HCT116 (cell line): ENCODE measurements at regions not wholly inside any gene's neighbourhood (a gene's known extent, or its start where the extent isn't known, plus 50 kb on each side); places are given as distances from the start of the nearest gene placed in this dataset.

Experiments used
- ATAC-seq: fragments of 200-7000 bp; cut with Tn5 transposase; 2 replicates; pipeline ENCODE4 v1.9.1; 2020; ENCODE audit warnings: mild to moderate bottlenecking, moderate library complexity
- BruUV-seq: library from RNA; stranded (reverse); fragments of 400-500 nt; replicated peaks from 2 replicates; lab custom pipeline; 2021; lab: Mats Ljungman, UMichigan
- CTCF ChIA-PET: fragments of 300-600 bp; sonication (Branson Sonifier 250); formaldehyde crosslinking; loops from one replicate; lab custom pipeline; 2021; ENCODE audit warnings: antibody characterized with exemption; lab: Charles Lee
- POLR2A ChIA-PET: fragments of 300-600, 350-600 bp; sonication (Branson Sonifier 250); formaldehyde crosslinking; loops from one replicate; lab custom pipeline; 2021; ENCODE audit warnings: antibody characterized with exemption; lab: Charles Lee
- RAD21 ChIA-PET, 2 experiments: fragments of 300-600 bp; sonication (Branson Sonifier 250); formaldehyde crosslinking; loops; one replicate each; lab custom pipeline; 2023; ENCODE audit warnings: low total read pairs in 2 of 2; ENCODE audit not compliant: uncharacterized antibody in 2 of 2, unreplicated experiment in 2 of 2, low non-redundant PET in 1 of 2; lab: Charles Lee
- DNase-seq: peaks from one replicate; pipeline ENCODE4 v3.0.0-alpha.2; 2010; ENCODE audit warnings: low read depth, low spot score
- H2AFZ ChIP-seq: fragments of 200-600 bp; shearing (Covaris generic), sonication (generic); 2 replicates; pipeline ENCODE4 v1.6.1; 2017; ENCODE audit warnings: low read depth, mixed run types, mixed read lengths, antibody characterized with exemption, low read length; ENCODE audit not compliant: poor library complexity, severe bottlenecking
- H3K27ac ChIP-seq: 2 replicates; pipeline ENCODE4 v1.5.1; 2012; ENCODE audit warnings: low read depth, low read length
- H3K27me3 ChIP-seq: fragments of 200-600 bp; sonication (generic); 2 replicates; pipeline ENCODE4 v1.6.1; 2016; ENCODE audit warnings: mixed run types, low read length, mixed read lengths; ENCODE audit not compliant: insufficient read depth
- H3K36me3 ChIP-seq, 2 experiments: fragments of 200-500 bp in 1 of 2; fragments of 200-600 bp in 1 of 2; sonication (Bioruptor generic) in 1 of 2; sonication (generic) in 1 of 2; 2 replicates each; pipeline versions ENCODE4 v1.5.1 to v1.6.1; 2014 to 2016; ENCODE audit warnings: low read length in 2 of 2, inconsistent platforms in 1 of 2, mixed read lengths in 1 of 2, mixed run types in 1 of 2; ENCODE audit not compliant: insufficient read depth in 2 of 2, control insufficient read depth in 1 of 2
- H3K4me1 ChIP-seq, 2 experiments: fragments of 200-600 bp in 1 of 2; sonication (generic) in 1 of 2; 2 replicates each; pipeline versions ENCODE4 v1.5.1 to v1.6.1; 2012 to 2017; ENCODE audit warnings: low read length in 2 of 2, inconsistent platforms in 1 of 2, mild to moderate bottlenecking in 1 of 2, mixed read lengths in 1 of 2, mixed run types in 1 of 2, moderate library complexity in 1 of 2; ENCODE audit not compliant: insufficient read depth in 2 of 2, control insufficient read depth in 1 of 2
- H3K4me2 ChIP-seq: fragments of 200-600 bp; sonication (generic); 2 replicates; pipeline ENCODE4 v1.6.1; 2017; ENCODE audit warnings: mixed run types, low read length, mixed read lengths
- H3K4me3 ChIP-seq, 2 experiments: fragments of 200-600 bp in 1 of 2; sonication (generic) in 1 of 2; replicated peaks in 1 of 2; 2 replicates each; pipeline ENCODE4 v1.5.1; 2011 to 2016; ENCODE audit warnings: low read length in 2 of 2, control low read depth in 1 of 2, low read depth in 1 of 2, mild to moderate bottlenecking in 1 of 2, mixed read lengths in 1 of 2, mixed run types in 1 of 2
- H3K79me2 ChIP-seq: fragments of 200-600 bp; sonication (generic); 2 replicates; pipeline ENCODE4 v1.6.1; 2017; ENCODE audit warnings: mild to moderate bottlenecking, mixed run types, low read length, moderate library complexity, mixed read lengths; ENCODE audit not compliant: insufficient read depth
- H3K9ac ChIP-seq: fragments of 200-600 bp; sonication (generic); 2 replicates; pipeline ENCODE4 v1.6.1; 2016; ENCODE audit warnings: low read length, mixed read lengths
- H3K9me2 ChIP-seq: fragments of 200-600 bp; sonication (generic), shearing (Covaris generic); 2 replicates; pipeline ENCODE4 v1.6.1; 2017; ENCODE audit warnings: mixed run types, mild to moderate bottlenecking, moderate library complexity; ENCODE audit not compliant: insufficient read depth
- H3K9me3 ChIP-seq, 2 experiments: fragments of 200-500 bp in 1 of 2; fragments of 200-600 bp in 1 of 2; sonication (Bioruptor generic) in 1 of 2; sonication (generic) in 1 of 2; 2 replicates each; pipeline ENCODE4 v1.6.1; 2014 to 2017; ENCODE audit warnings: low read length in 2 of 2, mixed read lengths in 2 of 2, inconsistent platforms in 1 of 2, low read depth in 1 of 2, mild to moderate bottlenecking in 1 of 2, mixed run types in 1 of 2, moderate library complexity in 1 of 2; ENCODE audit not compliant: control insufficient read depth in 1 of 2, insufficient read depth in 1 of 2
- H4K20me1 ChIP-seq: fragments of 200-600 bp; sonication (generic), shearing (Covaris generic); 2 replicates; pipeline ENCODE4 v1.6.1; 2017; ENCODE audit warnings: mixed run types, mild to moderate bottlenecking, moderate library complexity; ENCODE audit not compliant: insufficient read depth
- ATF3 ChIP-seq: IDR thresholded peaks from 2 replicates; pipeline ENCODE4 v1.6.1; 2012
- CBX3 ChIP-seq: IDR thresholded peaks from 2 replicates; pipeline ENCODE4 v1.6.1; 2012; ENCODE audit warnings: low read depth
- CEBPB ChIP-seq: IDR thresholded peaks from 2 replicates; pipeline ENCODE4 v1.6.1; 2012; ENCODE audit warnings: low read depth
- CTCF ChIP-seq, 3 experiments: fragments of 200-600 bp in 1 of 3; sonication (generic) in 1 of 3; IDR thresholded peaks in 2 of 3; conservative IDR thresholded peaks in 1 of 3; 2 replicates each; pipeline ENCODE4 v1.5.1; 2012 to 2017; ENCODE audit warnings: low read depth in 2 of 3, low read length in 2 of 3, antibody characterized with exemption in 1 of 3, borderline replicate concordance in 1 of 3, control low read depth in 1 of 3, mild to moderate bottlenecking in 1 of 3, mixed read lengths in 1 of 3, mixed run types in 1 of 3, moderate library complexity in 1 of 3; ENCODE audit not compliant: insufficient read depth in 1 of 3
- EGR1 ChIP-seq: IDR thresholded peaks from 2 replicates; pipeline ENCODE4 v1.6.1; 2012; ENCODE audit warnings: low read depth
- ELF1 ChIP-seq: IDR thresholded peaks from 2 replicates; pipeline ENCODE4 v1.6.1; 2012; ENCODE audit warnings: low read depth, borderline replicate concordance
- FOSL1 ChIP-seq: IDR thresholded peaks from 2 replicates; pipeline ENCODE4 v1.6.1; 2012; ENCODE audit warnings: low read depth
- JUND ChIP-seq: IDR thresholded peaks from 2 replicates; pipeline ENCODE4 v1.6.1; 2012
- MAX ChIP-seq: IDR thresholded peaks from 2 replicates; pipeline ENCODE4 v1.6.1; 2012
- POLR2A ChIP-seq: IDR thresholded peaks from 2 replicates; pipeline ENCODE4 v1.7.0; 2011; ENCODE audit warnings: borderline replicate concordance; ENCODE audit not compliant: insufficient read depth, insufficient read length; ENCODE audit errors: extremely low read depth
- POLR2AphosphoS5 ChIP-seq: IDR thresholded peaks from 2 replicates; pipeline ENCODE4 v1.6.1; 2011; ENCODE audit warnings: mild to moderate bottlenecking, low read depth, low read length, moderate library complexity
- RAD21 ChIP-seq: IDR thresholded peaks from 2 replicates; pipeline ENCODE4 v1.6.1; 2012; ENCODE audit warnings: low read depth, mild to moderate bottlenecking
- SIN3A ChIP-seq: IDR thresholded peaks from 2 replicates; pipeline ENCODE4 v1.6.1; 2012; ENCODE audit warnings: low read depth
- SP1 ChIP-seq: IDR thresholded peaks from 2 replicates; pipeline ENCODE4 v1.6.1; 2012; ENCODE audit warnings: low read depth
- SRF ChIP-seq: IDR thresholded peaks from 2 replicates; pipeline ENCODE4 v1.6.1; 2012; ENCODE audit warnings: low read depth
- YY1 ChIP-seq: IDR thresholded peaks from 2 replicates; pipeline ENCODE4 v1.6.1; 2011; ENCODE audit warnings: low read length, low read depth, moderate library complexity, mild to moderate bottlenecking; ENCODE audit not compliant: insufficient replicate concordance; ENCODE audit errors: extremely low read depth
- ZBTB33 ChIP-seq: IDR thresholded peaks from 2 replicates; pipeline ENCODE4 v1.6.1; 2011; ENCODE audit warnings: mild to moderate bottlenecking, low read length, moderate library complexity; ENCODE audit not compliant: insufficient replicate concordance; ENCODE audit errors: extremely low read depth
- ZFX ChIP-seq: fragments of 450-650 bp; IDR thresholded peaks from 2 replicates; pipeline ENCODE4 v1.6.1; 2017
- ZNF274 ChIP-seq: fragments of 200-500 bp; sonication (Bioruptor generic); IDR thresholded peaks from 2 replicates; pipeline ENCODE4 v1.6.1; 2014; ENCODE audit warnings: mild to moderate bottlenecking, low read depth, low read length, inconsistent platforms
- intact Hi-C: fragments of 100-400 bp; cut with micrococcal nuclease; formaldehyde crosslinking; loops from 2 replicates; pipeline ENCODE4 v1.10.0; 2022

GRCh38 chr6:26157251-26158075 lies 70.2 kb downstream of the HFE start (continued):
- peak; percentile 57; the same call in 1 of the 2 replicates for TF ChIP-seq MAX
- no peak for TF ChIP-seq ELF1
- peak; percentile 93 for TF ChIP-seq SP1
- TF ChIP-seq RAD21: peak; percentile 28
- TF ChIP-seq POLR2AphosphoS5: peak; percentile 77
- TF ChIP-seq EGR1: peak; percentile 44; the same call in 1 of the 2 replicates
- no peak for TF ChIP-seq CTCF (IDR thresholded peaks at IDR 0.05 in 2 of 3, conservative IDR thresholded peaks at IDR 0.05 in 1 of 3; ENCODE audit: borderline replicate concordance in 1 of 3, insufficient read depth in 1 of 3, low read depth in 2 of 3, low read length in 2 of 3)
- TF ChIP-seq FOSL1: no peak; the same call in 1 of the 2 replicates
- peak; percentile 81; the same call in 1 of the 2 replicates for TF ChIP-seq CBX3
- TF ChIP-seq JUND: peak; percentile 43; the same call in 1 of the 2 replicates

- Histone ChIP-seq H4K20me1 (no peaks in the 10 kb centered on the region), H3K9ac (peak overlapping the region; percentile 98), H3K27ac (peak overlapping the region; percentile 88), H3K79me2 (peaks cover 4% of the 10 kb centered on the region; the same call in 1 of the 2 replicates), H3K27me3 (no peaks in the 10 kb centered on the region), H3K36me3 (no peaks in the 10 kb centered on the region), H3K9me2 (no peaks in the 10 kb centered on the region), H2AFZ (no peak overlapping the region), H3K9me3 (no peaks in the 10 kb centered on the region), H3K4me3 (peak overlapping the region; percentile 66 to 69), H3K4me2 (peak overlapping the region; percentile 82), H3K4me1 (peaks cover 24 to 60% of the 10 kb centered on the region in 2 experiments)
- ChIA-PET CTCF (interaction anchor here (0.6 to 1.4 kb wide), 3 partner anchors 15 to 990 kb away, joined by 3 to 7 read pairs (median 3); a partner anchor contains a TSS), POLR2A (interaction anchor here (0.7 to 8.4 kb wide), 28 partner anchors 11 to 1735 kb away, joined by 3 to 571 read pairs (median 10); a partner anchor contains a TSS), RAD21 (no interaction called here)
- DNase-seq: no peak
- TSS peak; percentile 75 for BruUV-seq
- peak; percentile 52 for ATAC-seq
- intact Hi-C loops: loop anchor here (1.0 to 2.0 kb wide), 5 partner anchors 31 to 989 kb away; a partner anchor contains a TSS
- TF ChIP-seq SP1 (peak; percentile 18; the same call in 1 of the 2 replicates), ZFX (no peak), SRF (no peak), CEBPB (no peak), RAD21 (peak; percentile 19; the same call in 1 of the 2 replicates), ELF1 (no peak), SIN3A (peak; percentile 99), ZBTB33 (peak; percentile 82), POLR2AphosphoS5 (peak; percentile 98), ZNF274 (no peak), ATF3 (no peak), JUND (peak; percentile 50), EGR1 (no peak), POLR2A (peak; percentile 96), YY1 (no peak)
Observed at GRCh38 chr6:26158076-26158580, 70.9 kb downstream of the HFE start.
